ENCODE measurements at regions not wholly inside any gene's neighbourhood (a gene's known extent, or its start where the extent isn't known, plus 50 kb on each side); places are given as distances from the start of the nearest gene placed in this dataset.

DNA sequence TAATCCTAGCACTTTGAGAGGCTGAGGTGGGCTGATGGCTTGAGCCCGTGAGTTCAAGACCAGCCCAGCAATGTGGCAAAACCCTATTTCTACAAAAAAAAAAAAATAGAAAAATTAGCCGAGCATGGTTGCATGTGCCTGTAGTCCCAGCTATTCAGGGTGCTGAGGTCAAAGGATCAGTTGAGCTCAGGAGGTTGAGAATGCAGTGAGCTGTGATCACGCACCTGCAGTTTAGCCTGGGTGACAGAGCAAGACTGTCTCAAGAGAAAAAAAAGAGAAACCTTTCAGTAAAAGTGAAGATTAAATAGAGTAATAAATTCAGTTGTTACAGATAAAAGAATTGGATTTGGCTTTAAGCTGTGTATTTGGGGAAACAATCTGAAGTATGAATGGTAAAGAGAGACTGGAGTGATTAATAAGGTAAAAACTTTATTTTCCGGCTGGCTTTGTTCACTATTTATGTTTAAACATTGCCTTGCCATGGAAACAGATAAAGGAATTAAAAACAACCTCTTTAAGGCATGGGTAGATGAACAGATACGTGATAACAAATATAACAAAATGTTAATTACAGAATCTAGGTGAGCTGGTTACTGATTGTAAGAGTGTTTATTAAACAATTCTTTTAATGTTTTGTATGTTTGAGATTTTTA lies 56.0 kb upstream of the PCAT7 start:
- TF ChIP-seq EZH2 (IDR thresholded peaks at IDR 0.05; ENCODE audit: low read length, missing control alignments) = no peak
- TF ChIP-seq, protein P1, sequence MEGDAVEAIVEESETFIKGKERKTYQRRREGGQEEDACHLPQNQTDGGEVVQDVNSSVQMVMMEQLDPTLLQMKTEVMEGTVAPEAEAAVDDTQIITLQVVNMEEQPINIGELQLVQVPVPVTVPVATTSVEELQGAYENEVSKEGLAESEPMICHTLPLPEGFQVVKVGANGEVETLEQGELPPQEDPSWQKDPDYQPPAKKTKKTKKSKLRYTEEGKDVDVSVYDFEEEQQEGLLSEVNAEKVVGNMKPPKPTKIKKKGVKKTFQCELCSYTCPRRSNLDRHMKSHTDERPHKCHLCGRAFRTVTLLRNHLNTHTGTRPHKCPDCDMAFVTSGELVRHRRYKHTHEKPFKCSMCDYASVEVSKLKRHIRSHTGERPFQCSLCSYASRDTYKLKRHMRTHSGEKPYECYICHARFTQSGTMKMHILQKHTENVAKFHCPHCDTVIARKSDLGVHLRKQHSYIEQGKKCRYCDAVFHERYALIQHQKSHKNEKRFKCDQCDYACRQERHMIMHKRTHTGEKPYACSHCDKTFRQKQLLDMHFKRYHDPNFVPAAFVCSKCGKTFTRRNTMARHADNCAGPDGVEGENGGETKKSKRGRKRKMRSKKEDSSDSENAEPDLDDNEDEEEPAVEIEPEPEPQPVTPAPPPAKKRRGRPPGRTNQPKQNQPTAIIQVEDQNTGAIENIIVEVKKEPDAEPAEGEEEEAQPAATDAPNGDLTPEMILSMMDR (conservative IDR thresholded peaks at IDR 0.05 in 1 of 2, IDR thresholded peaks at IDR 0.05 in 1 of 2; ENCODE audit: low read depth in 1 of 2, low read length in 2 of 2) = no peak

Data from fibroblast of lung (primary cell).